LNCAP (cell line): ENCODE measurements at regions not wholly inside any gene's neighbourhood (a gene's known extent, or its start where the extent isn't known, plus 50 kb on each side); places are given as distances from the start of the nearest gene placed in this dataset.

Experiments used
- TF ChIP-seq, protein P1 (sequence below): fragments of 450-650 bp; IDR thresholded peaks from 2 replicates; pipeline ENCODE4 v1.5.1; 2017; ENCODE audit warnings: mild to moderate bottlenecking

DNA sequence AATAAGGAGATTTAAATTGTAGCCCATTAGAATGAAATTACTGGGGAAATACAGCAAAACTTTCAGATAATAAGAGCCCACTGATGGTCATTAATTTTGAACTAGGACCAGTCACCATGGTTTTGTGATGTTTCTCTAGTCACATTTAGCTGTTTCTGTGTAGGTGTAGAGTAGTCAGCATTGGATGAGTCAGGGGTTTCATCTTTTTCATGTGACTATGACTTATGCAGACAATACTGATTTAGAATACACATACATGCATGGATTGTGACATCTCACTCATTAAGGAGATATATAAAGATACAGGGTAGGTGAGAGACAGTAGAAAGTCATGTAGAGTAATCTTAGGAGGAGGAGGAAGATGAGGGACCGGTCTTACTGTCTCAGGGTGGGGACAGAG lies 1192.7 kb downstream of the KCNT2 start:
- TF ChIP-seq, protein P1, sequence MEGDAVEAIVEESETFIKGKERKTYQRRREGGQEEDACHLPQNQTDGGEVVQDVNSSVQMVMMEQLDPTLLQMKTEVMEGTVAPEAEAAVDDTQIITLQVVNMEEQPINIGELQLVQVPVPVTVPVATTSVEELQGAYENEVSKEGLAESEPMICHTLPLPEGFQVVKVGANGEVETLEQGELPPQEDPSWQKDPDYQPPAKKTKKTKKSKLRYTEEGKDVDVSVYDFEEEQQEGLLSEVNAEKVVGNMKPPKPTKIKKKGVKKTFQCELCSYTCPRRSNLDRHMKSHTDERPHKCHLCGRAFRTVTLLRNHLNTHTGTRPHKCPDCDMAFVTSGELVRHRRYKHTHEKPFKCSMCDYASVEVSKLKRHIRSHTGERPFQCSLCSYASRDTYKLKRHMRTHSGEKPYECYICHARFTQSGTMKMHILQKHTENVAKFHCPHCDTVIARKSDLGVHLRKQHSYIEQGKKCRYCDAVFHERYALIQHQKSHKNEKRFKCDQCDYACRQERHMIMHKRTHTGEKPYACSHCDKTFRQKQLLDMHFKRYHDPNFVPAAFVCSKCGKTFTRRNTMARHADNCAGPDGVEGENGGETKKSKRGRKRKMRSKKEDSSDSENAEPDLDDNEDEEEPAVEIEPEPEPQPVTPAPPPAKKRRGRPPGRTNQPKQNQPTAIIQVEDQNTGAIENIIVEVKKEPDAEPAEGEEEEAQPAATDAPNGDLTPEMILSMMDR = no peak

DNA sequence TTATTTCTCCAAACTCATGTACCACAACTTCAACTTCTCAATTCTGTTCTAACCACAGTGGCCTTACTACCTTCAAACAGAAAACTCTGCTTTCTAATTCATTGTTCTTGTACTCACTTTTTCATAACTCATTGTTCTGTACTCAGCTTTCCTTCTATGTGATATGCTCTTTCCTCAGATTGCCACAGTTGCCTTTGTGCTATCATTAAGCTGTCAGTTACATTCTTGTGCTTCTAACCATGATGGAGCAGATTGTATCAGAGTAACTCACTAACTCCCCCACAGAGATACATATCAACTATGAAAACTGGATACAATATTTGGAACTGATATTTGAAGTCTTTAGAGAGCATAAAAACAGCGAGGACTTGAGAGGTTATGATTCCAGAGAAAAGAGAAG lies 1213.7 kb downstream of the KCNT2 start:
- TF ChIP-seq, protein P1 = no peak

DNA sequence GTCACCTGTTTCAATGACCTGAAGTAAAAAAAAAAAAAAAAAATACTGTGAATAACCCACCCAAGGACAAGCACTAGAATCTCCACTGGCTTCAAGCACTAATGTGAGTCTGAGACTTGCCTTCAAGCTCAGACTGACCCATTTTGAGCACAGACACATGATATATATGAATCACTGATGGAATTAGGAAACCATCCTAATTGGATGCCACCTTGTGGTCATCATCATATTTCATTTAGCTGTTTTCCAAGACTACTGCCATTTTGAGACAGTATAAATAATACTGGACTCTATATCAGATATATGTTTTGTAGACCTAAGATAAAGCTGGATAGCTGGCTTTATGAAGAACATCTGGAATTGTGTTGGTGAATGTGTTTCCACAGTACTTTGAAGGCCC lies 1232.0 kb downstream of the KCNT2 start:
- TF ChIP-seq, protein P1 = peak; percentile 39; the same call in 1 of the 2 replicates

DNA sequence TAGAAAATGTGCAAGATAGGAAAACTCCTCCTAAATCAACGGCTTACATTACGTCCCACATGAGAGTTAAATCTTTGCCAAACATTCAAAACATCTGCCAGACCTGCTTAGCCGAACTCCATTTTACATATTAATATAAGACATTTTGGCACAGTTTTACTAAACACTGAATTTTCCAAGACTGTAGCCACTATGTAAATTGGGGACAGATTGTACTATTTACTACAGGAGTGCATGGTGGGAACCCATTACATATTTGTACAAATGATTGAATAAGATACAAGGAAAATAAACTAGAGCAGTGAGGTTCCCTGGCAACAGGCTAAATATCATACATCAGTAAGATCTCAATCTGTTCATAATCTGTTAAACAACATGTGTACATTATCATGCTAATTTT lies 1234.4 kb downstream of the KCNT2 start:
- TF ChIP-seq, protein P1 = no peak

DNA sequence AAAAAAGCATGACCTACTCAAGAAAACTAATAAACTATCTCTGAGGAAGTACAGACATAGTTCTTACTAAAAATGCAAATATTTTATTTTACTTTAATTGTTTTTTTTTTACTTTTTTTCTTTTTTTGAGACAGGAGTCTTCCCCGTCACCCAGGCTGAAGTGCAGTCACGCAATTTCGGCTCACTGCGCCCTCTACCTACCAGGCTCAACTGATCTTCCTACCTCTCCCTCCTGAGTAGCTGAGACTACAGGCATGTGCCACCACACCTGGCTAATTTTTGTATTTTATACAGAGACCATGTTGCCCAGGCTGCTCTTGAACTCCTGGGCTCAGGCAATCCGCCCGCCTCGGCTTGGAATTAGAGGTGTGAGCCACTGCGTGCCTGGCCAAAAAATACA lies 1263.1 kb downstream of the KCNT2 start:
- TF ChIP-seq, protein P1 = peak; percentile 50

DNA sequence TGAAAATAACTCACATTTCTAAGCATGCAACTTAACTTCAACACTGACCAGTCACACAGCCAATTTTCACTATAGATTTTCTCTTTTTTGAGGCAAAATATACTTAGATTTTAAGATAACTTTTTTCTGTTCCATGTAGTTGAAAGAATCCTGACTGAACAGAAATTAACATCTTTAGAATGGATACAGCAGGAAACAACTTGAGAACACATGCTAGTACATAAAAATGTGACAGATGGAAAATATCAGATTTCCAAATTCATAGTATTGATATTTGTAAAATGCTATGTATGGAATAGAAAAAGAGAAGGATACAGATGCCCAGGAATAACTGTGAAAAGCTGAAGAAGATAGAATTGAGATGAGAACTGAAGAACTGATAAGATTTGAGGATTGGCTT lies 1270.6 kb downstream of the KCNT2 start:
- TF ChIP-seq, protein P1 = no peak

DNA sequence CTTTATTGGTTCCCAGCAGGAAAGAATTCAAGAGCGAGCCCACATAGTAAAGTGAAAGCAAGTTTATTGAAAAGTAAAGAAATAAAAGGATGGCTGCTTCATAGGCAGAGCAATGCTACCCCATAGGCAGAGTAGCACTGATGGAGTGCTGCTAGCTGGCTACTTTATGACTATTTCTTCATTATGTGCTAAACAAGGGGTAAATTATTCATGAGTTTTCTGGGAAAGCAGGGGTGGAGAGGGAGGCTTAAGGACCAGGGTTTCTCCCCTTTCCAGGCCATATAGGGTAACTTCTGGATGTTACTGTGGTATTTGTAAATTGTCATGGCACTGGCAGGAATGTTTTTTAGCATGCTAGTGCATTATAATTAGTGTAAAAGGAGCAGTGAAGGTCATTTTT lies 1271.4 kb downstream of the KCNT2 start:
- TF ChIP-seq, protein P1 = no peak

DNA sequence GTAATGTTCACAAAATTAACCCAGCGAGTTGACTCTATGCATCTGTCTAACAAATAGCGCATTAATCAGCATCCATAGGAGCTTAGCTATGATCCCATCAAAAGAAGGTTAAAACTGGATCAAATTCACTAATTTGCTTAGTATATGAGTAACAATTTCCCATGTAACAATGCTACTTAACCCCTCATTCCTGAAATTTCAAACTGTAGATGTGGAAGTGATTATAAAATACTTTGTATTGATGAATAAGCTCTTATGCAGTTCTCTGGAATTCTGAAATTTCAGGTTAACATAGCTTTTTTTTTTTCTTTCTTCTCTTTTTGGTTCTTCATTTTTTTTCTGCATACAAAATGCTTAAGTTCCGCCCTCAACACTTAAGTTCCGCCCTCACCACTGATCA lies 1272.7 kb downstream of the KCNT2 start:
- TF ChIP-seq, protein P1 = no peak
